Left forelimb (tissue), 1 donor: ENCODE measurements at regions not wholly inside any gene's neighbourhood (a gene's known extent, or its start where the extent isn't known, plus 50 kb on each side); places are given as distances from the start of the nearest gene placed in this dataset.
"Not testable (repeated sequence)": the region's sequence is repeated elsewhere in the genome, so short reads cannot be mapped to it uniquely, and the experiment has no call there.

Experiments used
- DNase-seq: peaks from one replicate; pipeline ENCODE4 v3.0.0-alpha.2; 2018; ENCODE audit warnings: low spot score

DNA sequence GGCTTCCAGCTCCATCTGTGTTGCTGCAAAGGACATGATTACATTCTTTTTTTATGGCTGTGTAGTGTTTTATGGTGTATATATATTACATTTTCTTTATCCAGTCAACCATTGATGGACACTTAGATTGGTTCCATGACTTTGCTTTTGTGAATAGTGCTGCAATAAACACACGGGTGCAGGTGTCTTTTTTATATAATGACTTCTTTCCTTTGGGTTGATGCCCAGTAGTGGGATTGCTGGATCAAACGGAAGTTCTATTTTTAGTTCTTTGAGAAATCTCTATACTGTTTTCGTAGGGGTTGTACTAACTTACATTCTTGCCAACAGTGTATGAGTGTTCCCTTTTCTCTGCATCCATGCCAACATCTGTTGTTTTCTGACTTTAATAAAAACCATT is 189.7 kb downstream of the ACTR3B start:
- no peak for DNase-seq

DNA sequence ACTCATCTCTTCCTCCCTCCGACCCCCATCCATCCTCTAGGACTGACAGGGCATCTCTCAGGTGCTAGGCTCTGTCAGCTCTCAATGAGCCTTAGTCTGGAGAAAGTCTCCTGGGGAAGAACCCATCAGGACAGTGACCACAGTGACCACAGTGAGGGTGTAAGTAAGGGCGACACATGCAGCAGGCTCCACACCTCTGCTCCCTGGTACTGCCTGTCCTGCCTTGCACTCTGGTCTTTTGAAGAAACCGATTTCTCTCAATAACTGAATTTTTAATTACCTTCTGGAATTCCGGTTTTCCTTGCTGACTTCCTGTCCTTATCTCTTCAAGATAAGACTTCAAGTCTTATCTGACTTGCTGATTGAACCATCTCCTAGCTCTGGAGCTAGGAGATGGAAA is 190.2 kb downstream of the ACTR3B start:
- DNase-seq: no peak

DNA sequence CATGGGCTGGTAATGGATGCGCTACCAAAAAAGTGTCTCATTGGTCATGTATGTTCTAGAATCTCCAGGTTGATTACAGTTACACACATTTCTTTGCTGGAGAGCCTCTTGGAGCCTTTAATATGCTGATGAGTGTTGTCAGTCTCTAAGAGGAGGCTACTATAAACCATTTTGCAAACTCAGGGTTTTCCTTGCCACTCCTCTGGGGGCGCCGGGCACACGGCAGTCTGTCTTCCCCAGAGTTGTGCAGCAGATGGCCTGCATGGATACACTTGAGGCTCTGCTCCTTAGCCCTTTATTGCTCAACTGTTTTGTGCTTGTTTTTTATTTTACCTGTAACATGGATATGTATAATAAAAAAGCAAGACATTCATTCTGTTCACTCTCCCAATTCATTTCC is 196.5 kb downstream of the ACTR3B start:
- no peak for DNase-seq

DNA sequence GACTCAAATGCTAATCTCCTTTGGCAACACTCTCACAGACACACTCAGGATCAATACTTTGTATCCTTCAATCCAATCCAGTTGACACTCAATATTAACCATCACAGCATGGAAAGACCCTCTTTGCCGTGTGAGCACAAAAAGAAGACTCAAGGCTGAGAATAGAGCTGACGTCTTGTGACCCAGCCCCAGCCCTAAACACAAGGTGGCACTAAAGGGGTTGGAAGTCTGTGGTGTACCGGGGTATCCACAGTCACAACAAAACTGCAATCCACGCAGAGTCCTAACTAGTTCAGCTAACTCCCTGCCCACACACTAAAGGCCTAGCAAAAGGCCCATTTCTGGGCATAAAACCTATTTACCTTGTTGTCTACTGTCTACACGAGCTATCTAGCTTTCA is 200.1 kb downstream of the ACTR3B start:
- no peak for DNase-seq

DNA sequence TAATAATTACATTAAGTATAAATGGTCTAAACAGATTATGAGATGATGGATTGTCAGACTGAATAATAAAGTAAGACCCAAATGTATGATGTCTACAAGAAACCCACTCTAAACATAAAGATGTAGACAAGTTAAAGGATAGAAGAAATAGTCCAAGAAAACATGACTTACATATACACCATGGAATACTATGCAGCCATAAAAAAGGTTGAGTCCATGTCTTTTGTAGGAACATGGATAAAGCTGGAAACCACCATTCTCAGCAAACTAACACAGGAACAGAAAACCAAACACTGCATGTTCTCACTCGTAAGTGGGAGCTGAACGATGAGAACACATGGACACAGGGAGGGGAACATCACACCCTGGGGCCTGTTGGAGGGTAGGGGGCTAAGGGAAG is 202.2 kb downstream of the ACTR3B start:
- not testable (repeated sequence) for DNase-seq

DNA sequence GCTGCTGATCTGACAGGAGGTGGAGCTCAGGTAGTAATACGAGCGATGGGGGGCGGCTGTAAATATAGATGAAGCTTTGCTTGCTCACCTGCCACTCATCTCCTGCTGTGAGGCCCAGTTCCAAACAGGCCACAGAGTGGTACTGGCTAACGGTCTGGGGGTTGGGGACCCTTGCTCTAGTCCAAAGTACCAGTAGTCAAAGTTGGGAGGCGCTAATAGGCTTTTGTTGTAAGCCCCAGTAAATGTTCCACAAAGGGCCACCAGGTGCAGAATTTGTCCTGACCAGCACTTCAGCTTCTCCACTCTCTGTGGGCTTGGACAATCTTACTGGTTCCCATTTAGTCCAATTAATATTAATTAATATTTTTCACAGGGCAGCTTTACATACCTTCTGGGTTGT is 206.6 kb downstream of the ACTR3B start:
- DNase-seq: no peak

DNA sequence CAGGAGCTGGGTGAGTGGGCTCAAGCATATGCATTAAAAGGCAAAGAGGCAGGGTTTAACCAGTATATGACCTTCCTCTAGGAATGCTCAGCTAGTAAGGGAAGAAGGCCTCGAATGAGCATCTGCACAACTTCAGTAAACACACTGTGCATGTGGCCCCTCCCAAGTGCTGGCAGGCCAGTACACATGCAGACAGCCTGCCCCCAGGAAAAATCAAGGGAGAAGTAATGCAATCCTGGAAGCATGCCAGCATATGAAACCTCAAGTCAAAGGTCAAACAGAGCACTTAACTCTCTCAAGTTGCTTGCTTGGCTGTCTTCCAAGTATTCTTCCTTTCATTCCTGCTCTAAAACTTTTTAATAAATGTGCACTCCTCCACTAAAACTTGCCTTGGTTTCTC is 208.4 kb downstream of the ACTR3B start:
- DNase-seq: no peak

DNA sequence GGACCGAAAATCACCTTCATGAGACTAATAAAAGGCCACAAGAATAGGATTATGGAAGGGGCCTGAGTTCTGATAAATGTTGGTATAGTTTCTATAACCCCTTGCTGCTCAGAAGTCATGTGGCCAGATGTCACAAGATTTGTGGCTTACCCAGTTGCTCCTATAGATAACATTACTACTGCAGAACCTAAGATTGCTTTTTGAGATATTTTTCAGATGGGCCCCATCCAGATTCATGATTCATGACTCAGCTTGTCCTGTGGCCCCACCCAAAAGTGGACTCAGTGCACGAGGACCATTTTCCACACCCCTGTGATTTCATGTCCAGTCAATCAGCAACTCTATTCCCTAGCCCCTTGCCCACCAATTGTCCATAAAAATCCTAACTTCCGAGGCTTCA is 209.0 kb downstream of the ACTR3B start:
- DNase-seq: no peak

DNA sequence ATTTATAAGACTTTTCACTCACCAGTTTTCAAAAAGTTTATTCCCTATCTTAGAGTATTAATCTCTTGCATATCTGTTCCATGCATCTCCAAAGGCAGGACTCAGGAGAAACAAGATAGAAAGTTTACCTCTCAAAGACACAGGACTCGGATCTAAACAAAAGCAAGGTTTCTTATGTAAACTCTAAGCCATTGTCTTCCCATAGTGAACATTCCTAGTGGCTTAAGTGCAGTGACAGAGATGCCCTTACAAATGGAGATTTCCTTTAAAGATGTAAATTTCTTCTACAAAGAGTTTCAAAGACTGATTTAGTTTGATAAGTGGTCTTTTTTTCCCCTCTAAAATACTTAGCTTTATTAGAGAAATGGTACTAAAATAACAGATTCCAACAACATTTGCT is 209.8 kb downstream of the ACTR3B start:
- DNase-seq: no peak

DNA sequence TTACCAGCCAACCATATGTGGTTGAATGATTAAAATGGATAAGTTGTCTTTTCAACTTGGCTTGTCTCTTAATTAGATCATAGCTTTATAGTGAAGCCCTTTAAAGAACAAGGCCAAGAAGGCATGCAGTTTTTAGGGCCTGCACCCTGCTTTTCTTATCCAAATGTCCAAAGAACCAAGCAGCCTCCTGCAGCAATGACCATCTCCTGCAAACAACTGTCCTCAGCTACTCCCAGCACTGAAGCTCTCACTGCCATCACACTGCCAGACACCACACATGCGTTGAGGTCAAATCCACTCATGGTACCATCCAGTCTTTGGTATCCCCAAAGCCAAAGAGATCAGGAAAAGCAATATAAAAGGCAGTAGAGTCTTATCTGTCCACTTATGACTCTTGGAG is 210.3 kb downstream of the ACTR3B start:
- DNase-seq: no peak

DNA sequence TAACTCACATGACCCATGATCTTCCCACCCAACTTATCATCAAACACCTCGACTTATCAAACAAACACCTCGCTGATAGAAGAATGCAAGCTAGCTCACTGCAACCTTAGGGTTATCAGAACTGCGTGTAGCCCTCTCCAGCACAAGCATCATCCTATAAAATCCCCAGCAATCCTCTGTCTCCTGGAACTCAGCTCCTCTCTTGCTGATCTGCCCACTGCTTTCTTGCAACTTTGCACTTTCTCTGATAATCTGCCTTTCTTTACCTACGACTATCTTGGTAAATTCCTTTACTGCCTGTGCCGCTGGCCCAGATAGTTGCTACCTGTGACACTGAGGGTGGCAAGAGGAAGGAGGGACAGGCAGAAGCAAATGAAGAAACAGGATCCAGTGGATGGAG is 210.9 kb downstream of the ACTR3B start:
- DNase-seq: no peak

DNA sequence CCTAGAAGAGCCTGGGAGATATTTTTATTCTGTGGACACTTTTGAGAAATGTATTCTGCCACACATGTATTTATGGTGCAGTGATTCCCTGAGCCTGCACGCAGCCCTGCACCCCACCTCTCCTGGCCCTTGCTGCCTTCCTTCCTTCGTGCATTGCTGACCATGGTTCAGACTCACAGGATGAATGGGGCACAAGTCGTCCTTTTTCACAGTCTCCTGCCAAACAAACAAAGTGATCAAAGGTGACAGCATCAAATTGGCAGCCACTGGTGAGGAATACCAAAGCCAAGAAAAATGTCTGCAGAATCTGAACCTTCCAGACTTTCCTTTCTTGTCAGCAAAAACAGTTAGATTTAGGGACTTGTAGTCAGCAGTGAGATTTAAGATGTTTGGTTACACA is 215.0 kb downstream of the ACTR3B start:
- DNase-seq: no peak

DNA sequence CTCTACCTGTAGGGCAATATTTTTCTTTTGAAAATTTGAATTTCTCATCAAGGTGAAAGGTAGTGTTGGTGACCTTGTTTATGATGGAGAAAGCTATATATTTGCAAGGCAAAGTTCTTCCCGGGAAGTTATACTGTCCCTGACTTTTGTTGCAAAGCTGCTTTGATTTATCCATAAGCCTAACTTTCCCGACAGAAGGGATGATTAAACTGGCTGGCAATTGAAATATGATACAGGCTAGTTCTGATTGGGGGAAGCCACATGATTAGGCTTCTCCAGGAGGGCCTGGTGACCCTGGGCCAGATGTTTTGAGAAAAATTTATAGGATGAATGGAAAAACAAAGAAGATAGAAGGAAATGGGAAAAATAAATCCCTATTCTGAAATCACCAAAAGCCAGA is 215.5 kb downstream of the ACTR3B start:
- no peak for DNase-seq

DNA sequence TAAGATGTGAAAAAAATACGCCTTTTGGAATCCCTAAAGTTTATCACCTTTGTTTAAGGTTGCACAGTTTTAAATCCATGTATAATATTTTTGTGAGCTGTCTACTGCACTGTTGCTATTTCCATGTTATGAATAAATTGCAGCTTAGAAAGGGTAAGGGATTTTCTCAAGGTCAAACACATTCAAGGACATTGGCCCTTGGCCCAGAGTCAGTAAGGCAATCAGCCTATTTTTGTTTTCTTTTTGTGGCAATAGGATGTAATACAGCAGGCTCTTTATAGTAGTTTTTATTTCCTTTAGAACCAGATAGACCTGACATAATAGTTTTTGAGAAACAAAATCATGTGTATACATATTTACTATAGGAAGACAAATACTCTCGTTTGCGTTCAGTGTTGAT is 219.8 kb downstream of the ACTR3B start:
- DNase-seq: no peak

DNA sequence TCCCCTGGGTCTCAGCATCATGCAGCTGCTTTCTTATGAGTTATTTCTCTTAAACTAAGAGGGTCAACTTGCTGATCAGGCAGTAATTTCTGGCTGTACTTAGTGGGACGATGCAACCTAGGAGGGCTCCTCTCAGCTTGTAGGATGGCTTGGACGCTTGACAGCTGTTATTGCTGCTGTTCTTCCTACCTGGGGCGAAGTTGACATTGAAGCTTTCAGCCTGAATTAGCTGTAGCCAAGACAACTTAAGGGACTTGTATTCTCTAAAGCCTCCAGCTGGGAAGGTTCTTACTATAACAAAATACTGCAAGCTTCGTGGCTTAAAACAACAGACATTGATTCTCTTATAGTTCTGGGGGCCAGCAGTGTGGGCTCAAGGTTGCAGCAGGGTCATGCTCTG is 224.9 kb downstream of the ACTR3B start:
- DNase-seq: no peak

DNA sequence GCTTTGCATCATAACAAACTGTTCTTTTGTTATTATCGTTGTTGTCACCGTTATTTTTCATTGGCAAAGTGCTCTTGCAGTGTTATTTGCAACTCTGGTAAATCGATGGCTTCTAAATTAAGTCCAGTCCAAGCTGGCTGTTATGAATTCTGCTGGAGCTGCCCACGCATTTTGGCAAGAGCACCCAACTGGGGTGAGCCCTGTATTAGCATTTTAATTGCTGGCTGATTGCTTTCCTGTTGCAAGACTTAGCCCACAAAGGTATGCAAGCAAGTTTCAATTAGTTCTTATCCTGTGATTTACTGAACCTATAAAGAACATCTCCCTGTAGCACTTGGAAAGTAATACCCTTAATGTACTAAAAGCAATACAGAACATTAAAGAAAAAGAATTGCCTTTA is 226.8 kb downstream of the ACTR3B start:
- no peak for DNase-seq

DNA sequence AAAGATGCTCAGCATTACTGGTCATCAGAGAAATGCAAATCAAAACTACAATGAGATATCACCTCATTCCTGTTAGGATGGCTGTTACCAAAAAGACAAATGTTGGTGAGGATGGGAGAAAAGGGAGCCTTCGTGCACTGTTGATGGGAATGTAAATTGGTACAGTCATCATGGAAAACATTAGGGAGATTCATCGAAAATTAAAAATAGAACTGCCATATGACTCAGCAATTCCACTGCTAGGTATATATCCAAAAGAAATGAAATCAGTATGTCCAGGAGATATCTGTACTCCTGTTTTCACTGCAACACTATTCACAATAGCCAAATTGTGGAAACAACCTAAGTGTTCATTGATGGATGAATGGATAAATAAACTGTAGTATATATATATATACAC is 228.1 kb downstream of the ACTR3B start:
- no peak for DNase-seq

DNA sequence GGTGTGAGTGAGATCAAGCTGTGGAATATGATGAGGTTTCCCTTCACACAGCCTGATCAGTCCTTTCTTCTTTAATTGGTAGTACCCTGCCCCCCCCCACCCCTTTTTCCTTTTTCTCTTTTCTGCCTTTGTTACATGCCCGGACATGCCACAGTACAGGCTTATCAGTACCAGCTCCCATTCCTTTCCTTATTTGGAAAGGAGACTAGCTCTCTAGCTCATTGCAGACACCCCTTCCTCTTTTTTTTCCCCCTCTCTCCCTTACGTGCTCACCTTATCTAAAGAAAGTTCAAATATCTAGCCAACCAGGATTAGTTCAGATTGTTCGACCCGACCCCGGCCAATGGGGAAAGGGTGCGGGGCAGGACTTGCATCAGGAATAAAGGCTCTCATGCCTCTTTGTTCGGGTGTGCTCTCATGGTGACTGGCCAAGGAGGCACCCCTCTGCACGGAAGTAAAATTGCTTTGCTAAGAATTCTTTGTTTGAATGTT is 230.4 kb downstream of the ACTR3B start:
- no peak for DNase-seq

DNA sequence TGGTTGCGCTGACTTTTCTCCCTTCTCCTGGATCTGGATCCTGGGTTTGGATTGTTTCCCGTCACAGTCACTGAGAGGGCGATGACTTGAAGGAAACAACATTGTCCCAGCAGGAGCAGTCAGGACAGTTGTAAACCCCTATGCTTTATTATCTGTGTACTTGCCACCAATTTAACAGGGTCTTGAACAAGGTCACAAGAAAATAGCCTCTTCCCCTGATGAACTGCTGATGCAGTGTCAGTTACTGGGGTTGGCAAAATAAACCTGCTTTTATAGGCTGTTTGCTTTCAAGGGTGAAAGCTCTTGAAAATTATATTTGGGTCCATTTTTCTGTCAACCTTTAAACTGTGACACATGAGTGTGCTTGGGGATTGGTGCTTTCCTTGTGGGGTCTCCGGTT is 238.9 kb downstream of the ACTR3B start:
- no peak for DNase-seq

DNA sequence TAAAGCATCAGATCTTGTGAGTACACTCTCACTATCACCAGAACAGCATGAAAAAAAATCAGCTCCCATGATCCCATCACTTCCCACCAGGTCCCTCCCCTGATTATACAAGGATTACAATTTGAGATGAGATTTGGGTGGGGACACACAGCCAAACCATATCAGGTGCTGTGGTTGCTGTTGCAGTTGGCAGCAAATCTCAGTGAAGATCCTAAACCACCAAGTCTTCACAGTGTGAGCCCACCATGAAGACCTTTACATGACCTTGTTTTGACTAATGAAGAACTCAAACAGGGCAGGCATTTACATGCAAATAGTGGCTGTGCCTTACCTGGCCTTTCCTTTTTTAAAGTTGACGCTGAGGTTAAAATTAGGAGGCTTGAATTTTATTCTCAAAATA is 242.6 kb downstream of the ACTR3B start:
- DNase-seq: no peak

DNA sequence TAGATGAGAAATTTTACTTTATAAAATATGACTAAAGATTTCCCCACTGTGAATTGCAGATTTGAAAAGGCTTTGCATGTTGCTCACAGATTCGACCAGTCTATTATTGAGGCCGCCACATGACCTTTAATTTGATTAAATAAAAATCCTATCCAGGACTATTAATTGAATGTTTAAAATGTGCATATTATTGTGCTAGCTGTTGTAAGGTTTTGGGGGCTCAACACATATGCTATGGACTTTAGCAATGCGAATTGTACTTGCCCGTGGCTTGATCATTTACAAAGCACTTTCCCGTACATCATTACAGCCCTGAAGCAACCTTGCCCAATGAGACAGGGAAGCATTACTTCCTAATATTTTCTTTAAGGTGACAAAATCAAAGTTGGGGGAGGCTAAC is 243.0 kb downstream of the ACTR3B start:
- no peak for DNase-seq

DNA sequence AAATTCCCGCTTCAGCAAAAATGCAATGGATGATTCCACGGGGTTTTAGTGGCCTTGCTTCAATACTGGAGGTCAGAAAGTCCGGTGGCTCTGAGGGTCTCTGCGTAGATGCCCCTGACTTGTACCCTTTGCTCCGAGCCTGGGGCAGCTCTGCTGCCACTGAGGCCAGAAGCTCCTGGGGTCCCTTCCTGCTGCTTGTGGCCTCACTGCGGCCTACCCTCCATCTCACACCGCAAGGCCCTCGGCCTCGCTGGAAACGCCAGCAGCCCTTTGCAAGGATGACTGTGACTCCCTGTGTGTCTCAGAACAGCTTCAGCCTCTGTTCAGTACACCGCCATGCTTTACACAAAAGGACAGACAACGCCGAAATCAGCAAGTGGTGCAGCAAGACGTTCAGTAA is 244.8 kb downstream of the ACTR3B start:
- no peak for DNase-seq

DNA sequence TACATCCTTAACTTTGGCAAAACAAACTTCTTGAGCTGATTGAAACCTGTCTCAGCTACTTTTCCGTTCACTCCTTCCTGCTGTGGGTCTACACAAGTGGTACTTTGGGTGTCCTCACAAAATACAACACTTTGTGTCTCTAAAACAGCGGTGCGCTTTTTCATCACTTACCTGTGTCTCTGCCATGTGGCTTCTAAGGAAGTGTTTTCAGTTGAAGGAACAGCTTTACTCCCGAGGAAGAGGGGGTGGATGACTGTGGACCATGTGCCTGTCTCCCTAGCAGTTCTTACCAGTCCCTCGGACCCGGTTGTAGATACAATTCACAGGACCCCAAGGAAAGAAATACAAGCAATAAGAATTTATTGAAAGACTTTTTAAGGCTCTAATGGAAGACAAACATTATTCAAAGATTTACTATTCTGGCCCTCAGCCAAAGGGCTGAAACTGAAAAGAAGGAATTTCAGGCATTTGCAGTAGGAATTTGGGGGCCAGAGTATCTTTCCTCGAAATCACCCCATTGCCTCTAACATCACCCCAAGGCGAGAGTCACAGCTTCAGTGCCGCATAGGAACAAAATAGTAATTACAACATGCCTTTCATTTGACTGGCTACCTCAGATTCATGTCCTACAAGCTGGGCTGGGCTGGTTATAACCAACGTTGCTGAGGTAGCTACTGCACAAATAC is 246.3 kb downstream of the ACTR3B start:
- DNase-seq: no peak

DNA sequence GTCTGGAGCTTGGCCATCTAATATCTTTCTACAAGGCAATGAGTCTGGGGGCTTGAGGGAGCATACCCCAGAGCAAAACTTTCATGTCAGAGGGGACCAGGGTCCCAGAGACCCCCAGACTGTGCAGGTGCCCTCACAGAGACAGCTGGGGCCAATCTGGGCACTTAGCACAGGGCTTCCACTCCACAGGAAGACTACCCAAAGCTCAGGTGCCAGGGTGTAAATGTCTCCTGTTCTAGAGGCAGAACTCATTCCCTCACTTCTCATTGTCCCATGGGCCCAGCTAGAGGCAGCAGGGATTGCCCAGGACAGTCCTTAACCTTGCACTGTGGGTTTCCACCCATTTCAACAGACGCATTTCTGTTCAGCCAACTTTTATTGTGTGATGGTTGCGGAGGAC is 246.9 kb downstream of the ACTR3B start:
- DNase-seq: no peak

DNA sequence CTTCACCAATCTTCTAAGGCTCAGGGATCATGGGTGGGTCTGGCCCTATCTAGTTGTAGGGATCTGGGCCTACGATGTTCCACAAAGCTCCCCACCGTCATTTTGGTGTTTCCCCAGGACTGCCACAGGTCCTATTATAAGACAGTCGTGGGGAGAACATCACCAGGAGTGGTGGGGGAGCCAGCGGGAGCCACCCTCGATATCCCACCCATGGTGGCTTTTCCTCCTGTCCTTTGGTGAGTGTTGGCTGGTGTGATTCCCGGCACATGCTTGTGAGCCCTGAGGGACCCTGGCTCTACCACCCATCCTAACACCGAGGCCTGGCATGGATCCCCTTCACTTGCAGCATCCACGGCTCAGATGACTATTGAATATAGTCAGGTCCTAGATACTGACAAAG is 247.4 kb downstream of the ACTR3B start:
- no peak for DNase-seq
